ENCODE measurements at regions not wholly inside any gene's neighbourhood (a gene's known extent, or its start where the extent isn't known, plus 50 kb on each side); places are given as distances from the start of the nearest gene placed in this dataset.

- DNase-seq = no peak
- 69 to 80% (median 79%) methylated on average over 1 of the region's 1 CpG for WGBS, 3 donors
- Histone ChIP-seq H3K27me3 (no peaks in the 10 kb centered on the region), H3K9me3 (no peaks in the 10 kb centered on the region), H3K4me3 (no peak overlapping the region), H3K4me1 (ENCODE audit: insufficient read depth) (no peaks in the 10 kb centered on the region), H3K27ac (no peak overlapping the region), H3K36me3 (no peaks in the 10 kb centered on the region)
- intact Hi-C loops (cut with DNase I) = no loop called here
- TF ChIP-seq POLR2A (IDR thresholded peaks at IDR 0.05) (no peak), CTCF (IDR thresholded peaks at IDR 0.05) (no peak), EP300 (IDR thresholded peaks at IDR 0.05) (no peak)
Measured at GRCh38 chr2:83787189-83787588, 671.9 kb downstream of the SUCLG1 start.

- intact Hi-C loops (cut with DNase I) = no loop called here
- DNase-seq = no peak
- Histone ChIP-seq H3K4me3 (no peak overlapping the region), H3K9me3 (no peaks in the 10 kb centered on the region), H3K27me3 (no peaks in the 10 kb centered on the region), H3K27ac (no peak overlapping the region), H3K4me1 (ENCODE audit: insufficient read depth) (no peaks in the 10 kb centered on the region), H3K36me3 (no peaks in the 10 kb centered on the region)
- 46 to 59% (median 57%) methylated on average over 4 of the region's 4 CpGs for WGBS, 3 donors
- no peak for TF ChIP-seq CTCF (IDR thresholded peaks at IDR 0.05)
- no peak for TF ChIP-seq EP300 (IDR thresholded peaks at IDR 0.05)
- no peak for TF ChIP-seq POLR2A (IDR thresholded peaks at IDR 0.05)
Measured at GRCh38 chr2:83786140-83786539, 672.9 kb downstream of the SUCLG1 start.

GRCh38 chr2:83784947-83785346 is 674.1 kb downstream of the SUCLG1 start:
- Histone ChIP-seq H3K9me3 (no peaks in the 10 kb centered on the region), H3K36me3 (no peaks in the 10 kb centered on the region), H3K4me3 (no peak overlapping the region), H3K27ac (no peak overlapping the region), H3K27me3 (no peaks in the 10 kb centered on the region), H3K4me1 (ENCODE audit: insufficient read depth) (no peaks in the 10 kb centered on the region)
- no peak for TF ChIP-seq POLR2A (IDR thresholded peaks at IDR 0.05)
- no peak for TF ChIP-seq CTCF (IDR thresholded peaks at IDR 0.05)
- TF ChIP-seq EP300 (IDR thresholded peaks at IDR 0.05) = no peak
- intact Hi-C loops (cut with DNase I) = no loop called here
- WGBS, 3 donors = 23 to 40% (median 36%) methylated on average over 1 of the region's 1 CpG
- no peak for DNase-seq

- Histone ChIP-seq H3K27ac (no peak overlapping the region), H3K4me3 (no peak overlapping the region), H3K36me3 (no peaks in the 10 kb centered on the region), H3K27me3 (no peaks in the 10 kb centered on the region), H3K9me3 (no peaks in the 10 kb centered on the region), H3K4me1 (ENCODE audit: insufficient read depth) (no peaks in the 10 kb centered on the region)
- intact Hi-C loops (cut with DNase I) = no loop called here
- no peak for DNase-seq
- 88 to 95% (median 90%) methylated on average over 2 of the region's 2 CpGs for WGBS, 3 donors
- TF ChIP-seq CTCF (IDR thresholded peaks at IDR 0.05) (no peak), POLR2A (IDR thresholded peaks at IDR 0.05) (no peak), EP300 (IDR thresholded peaks at IDR 0.05) (no peak)
Measured at GRCh38 chr2:83784315-83784714, 674.8 kb downstream of the SUCLG1 start.

GRCh38 chr2:83782122-83782521 is 677.0 kb downstream of the SUCLG1 start:
- Histone ChIP-seq H3K9me3 (no peaks in the 10 kb centered on the region), H3K27ac (no peak overlapping the region), H3K4me3 (no peak overlapping the region), H3K36me3 (no peaks in the 10 kb centered on the region), H3K27me3 (no peaks in the 10 kb centered on the region), H3K4me1 (ENCODE audit: insufficient read depth) (no peaks in the 10 kb centered on the region)
- WGBS, 3 donors = 65 to 69% (median 67%) methylated on average over 4 of the region's 4 CpGs
- TF ChIP-seq POLR2A (IDR thresholded peaks at IDR 0.05) (no peak), CTCF (IDR thresholded peaks at IDR 0.05) (no peak), EP300 (IDR thresholded peaks at IDR 0.05) (no peak)
- intact Hi-C loops (cut with DNase I) = no loop called here
- no peak for DNase-seq

Data from ovary (tissue), 7 donors.